ENCODE measurements at regions not wholly inside any gene's neighbourhood (a gene's known extent, or its start where the extent isn't known, plus 50 kb on each side); places are given as distances from the start of the nearest gene placed in this dataset.

GRCh38 chr4:54542540-54543041, 115.2 kb upstream of the KIT start:
- TF ChIP-seq POLR2AphosphoS5 (IDR thresholded peaks at IDR 0.05; ENCODE audit: low read depth, low read length) (no peak), TAF1 (IDR thresholded peaks at IDR 0.05; ENCODE audit: borderline replicate concordance, insufficient read depth, low read length) (no peak), SIN3A (IDR thresholded peaks at IDR 0.05; ENCODE audit: borderline replicate concordance, insufficient read depth, low read length) (no peak)
- TF ChIP-seq, protein P1, sequence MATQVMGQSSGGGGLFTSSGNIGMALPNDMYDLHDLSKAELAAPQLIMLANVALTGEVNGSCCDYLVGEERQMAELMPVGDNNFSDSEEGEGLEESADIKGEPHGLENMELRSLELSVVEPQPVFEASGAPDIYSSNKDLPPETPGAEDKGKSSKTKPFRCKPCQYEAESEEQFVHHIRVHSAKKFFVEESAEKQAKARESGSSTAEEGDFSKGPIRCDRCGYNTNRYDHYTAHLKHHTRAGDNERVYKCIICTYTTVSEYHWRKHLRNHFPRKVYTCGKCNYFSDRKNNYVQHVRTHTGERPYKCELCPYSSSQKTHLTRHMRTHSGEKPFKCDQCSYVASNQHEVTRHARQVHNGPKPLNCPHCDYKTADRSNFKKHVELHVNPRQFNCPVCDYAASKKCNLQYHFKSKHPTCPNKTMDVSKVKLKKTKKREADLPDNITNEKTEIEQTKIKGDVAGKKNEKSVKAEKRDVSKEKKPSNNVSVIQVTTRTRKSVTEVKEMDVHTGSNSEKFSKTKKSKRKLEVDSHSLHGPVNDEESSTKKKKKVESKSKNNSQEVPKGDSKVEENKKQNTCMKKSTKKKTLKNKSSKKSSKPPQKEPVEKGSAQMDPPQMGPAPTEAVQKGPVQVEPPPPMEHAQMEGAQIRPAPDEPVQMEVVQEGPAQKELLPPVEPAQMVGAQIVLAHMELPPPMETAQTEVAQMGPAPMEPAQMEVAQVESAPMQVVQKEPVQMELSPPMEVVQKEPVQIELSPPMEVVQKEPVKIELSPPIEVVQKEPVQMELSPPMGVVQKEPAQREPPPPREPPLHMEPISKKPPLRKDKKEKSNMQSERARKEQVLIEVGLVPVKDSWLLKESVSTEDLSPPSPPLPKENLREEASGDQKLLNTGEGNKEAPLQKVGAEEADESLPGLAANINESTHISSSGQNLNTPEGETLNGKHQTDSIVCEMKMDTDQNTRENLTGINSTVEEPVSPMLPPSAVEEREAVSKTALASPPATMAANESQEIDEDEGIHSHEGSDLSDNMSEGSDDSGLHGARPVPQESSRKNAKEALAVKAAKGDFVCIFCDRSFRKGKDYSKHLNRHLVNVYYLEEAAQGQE (IDR thresholded peaks at IDR 0.05; ENCODE audit: insufficient read depth in 1 of 2, low read depth in 2 of 2, low read length in 2 of 2), result no peak
